ENCODE measurements at regions not wholly inside any gene's neighbourhood (a gene's known extent, or its start where the extent isn't known, plus 50 kb on each side); places are given as distances from the start of the nearest gene placed in this dataset.
"Not testable (repeated sequence)": the region's sequence is repeated elsewhere in the genome, so short reads cannot be mapped to it uniquely, and the experiment has no call there.

- DNase-seq (ENCODE audit: low read depth in 2 of 3, low spot score in 1 of 3) = no peak
Measured at GRCh38 chr12:88725592-88726143, 145.4 kb upstream of the KITLG start.

GRCh38 chr12:88723219-88723618 lies 142.9 kb upstream of the KITLG start:
- no peak for DNase-seq (ENCODE audit: low read depth in 2 of 3, low spot score in 1 of 3)

DNA sequence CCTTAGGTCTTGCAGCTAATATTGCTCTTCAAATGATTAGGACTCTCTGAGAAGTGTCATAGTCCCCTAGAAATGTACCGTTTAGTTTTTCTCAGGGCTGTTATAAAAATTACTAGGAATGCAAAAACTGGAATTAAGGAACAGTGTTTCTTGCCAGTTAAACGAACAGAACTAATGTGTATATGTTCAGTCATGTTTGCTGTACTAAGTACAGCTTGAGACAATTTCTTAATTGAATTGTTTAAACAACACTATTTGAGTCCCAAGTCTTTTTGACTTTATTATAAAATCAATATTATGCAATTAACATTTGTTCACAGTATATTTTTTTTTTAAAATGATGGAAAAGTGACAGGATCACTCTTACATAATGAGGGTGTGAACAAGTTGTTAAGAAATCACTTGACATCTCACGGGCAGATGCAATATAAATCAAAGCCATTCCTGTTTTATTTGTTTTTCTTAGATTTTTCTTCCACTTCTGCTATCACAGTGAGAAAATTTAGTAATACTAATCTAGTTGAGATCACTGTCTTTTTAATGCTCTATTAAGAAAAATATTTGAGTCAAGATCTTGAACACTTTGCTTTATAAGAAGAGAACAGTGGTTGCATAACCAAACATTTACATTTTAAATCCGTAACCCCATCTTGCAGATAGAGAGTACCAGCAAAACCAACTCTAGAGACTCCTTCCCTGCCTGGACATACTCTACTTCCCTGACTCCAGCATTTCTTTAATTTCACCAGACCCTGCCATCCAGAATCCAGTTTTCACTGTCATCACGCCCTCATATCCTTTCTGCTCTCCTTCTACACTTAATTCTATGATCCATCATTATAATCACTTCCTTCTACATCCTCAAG lies 140.7 kb upstream of the KITLG start:
- no peak for DNase-seq (ENCODE audit: low read depth in 2 of 3, low spot score in 1 of 3)

- DNase-seq (ENCODE audit: low read depth in 2 of 3, low spot score in 1 of 3) = no peak
Measured at GRCh38 chr12:88720231-88720630, 140.0 kb upstream of the KITLG start.

DNA sequence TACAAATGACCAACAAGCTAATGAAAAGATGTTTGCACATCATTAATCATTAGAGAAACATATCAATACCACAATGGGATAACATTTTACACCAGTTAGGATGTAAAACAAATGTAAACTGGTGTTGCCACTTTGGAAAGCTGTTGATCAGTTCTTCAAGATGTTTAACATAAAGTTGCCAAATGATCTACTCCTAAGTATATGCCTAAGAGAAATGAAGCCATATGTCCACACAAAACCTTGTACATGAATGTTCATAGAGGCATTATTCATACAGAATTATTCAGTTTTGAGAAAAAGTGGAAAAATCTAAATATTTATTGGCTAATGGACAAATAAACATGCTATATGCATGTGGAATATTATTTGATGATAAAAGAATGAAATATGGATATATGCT lies 136.9 kb upstream of the KITLG start:
- DNase-seq (ENCODE audit: low read depth in 2 of 3, low spot score in 1 of 3) = no peak

DNA sequence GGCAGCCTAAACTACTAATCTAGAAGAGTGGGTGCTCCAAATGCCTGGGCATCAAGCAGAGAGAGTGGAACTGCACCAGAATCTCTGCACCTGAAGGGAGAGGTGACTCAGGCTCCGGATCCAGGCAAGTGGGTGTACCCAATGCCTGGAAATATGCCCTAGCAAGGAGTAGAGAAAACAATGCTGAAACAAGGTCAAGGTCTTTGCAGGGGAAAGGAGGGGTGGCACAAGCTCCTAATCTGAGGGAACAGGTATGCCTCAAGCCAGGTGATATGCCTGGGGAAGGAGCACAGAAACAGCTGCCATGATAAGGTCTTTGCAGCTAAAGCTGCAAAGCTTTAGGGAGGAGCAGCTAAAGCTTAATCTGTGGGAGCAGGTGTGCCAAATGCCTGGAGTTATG lies 136.0 kb upstream of the KITLG start:
- DNase-seq (ENCODE audit: low read depth in 2 of 3, low spot score in 1 of 3) = no peak

DNA sequence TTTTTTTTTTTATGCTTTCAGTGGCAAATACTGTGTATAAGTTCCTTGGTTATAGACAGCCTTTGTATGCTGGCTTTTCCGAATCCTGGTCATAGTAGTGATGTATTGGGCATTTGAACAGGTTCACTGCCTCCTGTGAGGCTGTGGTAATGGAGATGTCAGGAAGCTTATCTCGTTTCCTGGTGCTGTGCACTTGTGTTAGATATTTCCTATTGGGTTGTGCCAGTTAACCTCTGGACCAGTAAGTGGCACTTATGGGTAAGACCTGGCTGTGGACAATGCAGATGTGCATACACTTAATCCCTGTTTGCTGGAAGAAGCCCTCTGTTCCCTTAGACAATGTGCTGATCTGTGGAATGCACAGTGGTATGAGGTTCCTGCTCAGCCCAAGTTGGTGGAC lies 135.4 kb upstream of the KITLG start:
- no peak for DNase-seq (ENCODE audit: low read depth in 2 of 3, low spot score in 1 of 3)

- DNase-seq (ENCODE audit: low read depth in 2 of 3, low spot score in 1 of 3) = not testable (repeated sequence)
Measured at GRCh38 chr12:88714263-88714882, 134.1 kb upstream of the KITLG start.

- no peak for DNase-seq (ENCODE audit: low read depth in 2 of 3, low spot score in 1 of 3)
Measured at GRCh38 chr12:88707800-88708199, 127.5 kb upstream of the KITLG start.

DNA sequence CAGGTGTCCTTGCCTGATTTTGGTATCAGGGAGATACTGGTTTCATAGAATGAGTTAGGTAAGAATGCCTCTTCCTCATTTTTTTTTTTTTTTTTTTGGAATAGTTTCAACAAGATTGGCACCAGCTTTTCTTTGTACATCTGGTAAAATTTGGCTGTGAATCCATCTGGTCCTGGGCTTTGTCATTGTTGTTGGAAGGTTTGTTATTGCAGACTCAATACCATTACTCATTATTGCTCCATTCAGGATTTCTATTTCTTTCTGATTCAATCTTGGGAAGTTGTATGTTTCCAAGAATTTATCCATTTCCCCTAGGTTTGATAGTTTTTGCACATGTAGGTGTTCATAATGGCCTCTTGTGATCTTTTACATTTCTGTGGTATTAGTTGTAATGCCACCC lies 126.0 kb upstream of the KITLG start:
- no peak for DNase-seq (ENCODE audit: low read depth in 2 of 3, low spot score in 1 of 3)

DNA sequence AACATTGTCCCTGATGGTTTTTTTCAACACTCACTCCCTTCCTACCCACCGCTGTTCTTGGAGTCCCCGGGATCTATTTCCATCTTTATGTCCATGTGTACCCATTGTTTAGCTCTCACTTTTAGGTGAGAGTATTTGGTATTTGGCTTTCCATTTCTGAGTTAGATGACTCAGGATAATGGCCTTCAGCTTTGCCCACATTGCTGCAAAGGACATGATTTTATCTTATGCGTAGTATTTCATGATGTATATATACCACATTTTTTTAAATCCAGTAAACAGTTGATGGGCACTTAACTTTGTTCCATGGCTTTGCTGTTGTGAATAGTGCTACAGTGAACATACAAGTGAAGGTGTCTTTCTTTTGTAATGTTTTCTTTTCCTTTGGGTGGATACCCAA lies 123.5 kb upstream of the KITLG start:
- no peak for DNase-seq (ENCODE audit: low read depth in 2 of 3, low spot score in 1 of 3)

- DNase-seq (ENCODE audit: low read depth in 2 of 3, low spot score in 1 of 3) = no peak
Measured at GRCh38 chr12:88698471-88698870, 118.2 kb upstream of the KITLG start.

DNA sequence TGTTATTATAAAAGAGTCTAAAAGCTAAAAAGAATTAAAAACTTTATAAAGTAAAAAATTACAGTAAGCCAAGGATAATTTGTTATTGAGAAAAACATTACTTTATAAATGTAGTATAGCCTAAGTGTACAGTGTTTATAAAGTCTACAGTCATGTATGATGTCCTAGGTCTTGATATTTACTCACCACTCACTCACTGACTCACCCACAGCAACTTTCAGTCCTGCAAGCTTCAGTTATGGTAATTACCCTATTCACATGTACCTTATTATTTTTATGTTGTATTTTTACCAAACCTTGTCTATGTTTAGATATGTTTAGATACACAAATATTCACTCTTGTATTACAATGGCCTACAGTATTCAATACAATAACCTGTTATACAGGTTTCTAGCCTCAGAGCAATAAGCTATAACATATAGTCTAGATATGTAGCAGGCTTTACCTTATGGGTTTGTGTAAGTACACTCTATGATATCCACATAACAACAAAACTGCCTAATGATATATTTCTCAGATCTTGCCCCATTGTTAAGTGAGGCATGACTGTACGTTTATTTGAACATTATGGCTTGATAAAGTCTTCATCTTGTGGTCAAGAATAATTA lies 113.7 kb upstream of the KITLG start:
- DNase-seq (ENCODE audit: low read depth in 2 of 3, low spot score in 1 of 3) = no peak

- no peak for DNase-seq (ENCODE audit: low read depth in 2 of 3, low spot score in 1 of 3)
Measured at GRCh38 chr12:88691811-88692210, 111.5 kb upstream of the KITLG start.

- no peak for DNase-seq (ENCODE audit: low read depth in 2 of 3, low spot score in 1 of 3)
Measured at GRCh38 chr12:88684610-88685009, 104.3 kb upstream of the KITLG start.

DNA sequence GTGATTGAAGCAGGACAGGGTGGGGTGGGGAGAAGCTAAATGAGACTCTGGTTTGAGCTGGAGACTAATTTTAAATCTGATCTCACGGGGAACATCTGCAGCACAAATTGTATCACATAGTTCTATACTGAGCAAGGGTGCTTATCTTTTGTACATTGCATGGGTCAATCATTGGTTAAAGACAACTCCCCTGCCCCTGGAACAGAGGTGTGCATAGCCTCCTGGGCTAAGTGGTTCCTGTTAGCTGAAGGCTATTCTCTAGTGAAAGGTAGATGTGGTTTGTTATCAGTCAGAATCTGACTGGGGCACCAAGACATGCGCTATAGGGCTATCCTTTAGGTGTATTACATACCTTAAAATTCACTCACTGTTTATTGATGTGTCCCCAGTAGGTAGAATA lies 103.9 kb upstream of the KITLG start:
- DNase-seq (ENCODE audit: low read depth in 2 of 3, low spot score in 1 of 3) = no peak

DNA sequence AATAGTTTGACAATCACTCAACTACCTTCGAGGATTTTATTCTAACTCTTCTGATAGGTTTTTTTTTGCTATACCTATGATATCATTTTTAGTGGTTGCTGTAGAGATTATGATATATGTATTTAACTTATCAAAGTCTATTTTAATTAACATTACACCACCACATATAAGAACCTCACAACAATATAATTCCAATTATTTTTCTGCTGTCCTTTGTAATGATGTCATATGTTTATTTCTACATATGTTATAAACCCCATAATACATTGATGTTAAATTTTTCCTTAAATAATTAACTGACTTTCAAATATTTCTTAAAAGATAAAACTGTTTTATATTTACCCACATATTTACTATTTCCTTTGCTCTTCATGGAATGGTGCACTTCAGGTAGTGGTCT lies 103.4 kb upstream of the KITLG start:
- no peak for DNase-seq (ENCODE audit: low read depth in 2 of 3, low spot score in 1 of 3)

- no peak for DNase-seq (ENCODE audit: low read depth in 2 of 3, low spot score in 1 of 3)
Measured at GRCh38 chr12:88681271-88681670, 101.0 kb upstream of the KITLG start.

GRCh38 chr12:88677464-88677863 lies 97.2 kb upstream of the KITLG start:
- DNase-seq (ENCODE audit: low read depth in 2 of 3, low spot score in 1 of 3) = no peak

DNA sequence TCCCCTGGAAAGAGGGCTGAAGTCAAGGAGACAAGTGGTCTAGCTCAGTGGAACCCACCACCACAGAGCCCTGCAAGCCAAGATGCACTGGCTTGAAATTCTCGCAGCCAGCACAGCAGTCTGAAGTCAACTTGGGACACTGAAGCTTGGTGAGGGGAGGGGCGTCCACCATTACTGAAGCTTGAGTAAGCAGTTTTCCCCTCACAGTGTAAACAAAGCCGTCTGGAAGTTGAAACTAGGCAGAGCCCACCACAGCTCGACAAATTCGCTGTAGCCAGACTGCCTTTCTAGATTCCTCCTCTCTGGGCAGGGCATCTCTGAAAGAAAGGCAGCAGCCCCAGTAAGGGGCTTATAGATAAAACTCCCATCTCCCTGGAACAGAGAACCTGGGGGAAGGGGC lies 87.3 kb upstream of the KITLG start:
- DNase-seq (ENCODE audit: low read depth in 2 of 3, low spot score in 1 of 3) = not testable (repeated sequence)

DNA sequence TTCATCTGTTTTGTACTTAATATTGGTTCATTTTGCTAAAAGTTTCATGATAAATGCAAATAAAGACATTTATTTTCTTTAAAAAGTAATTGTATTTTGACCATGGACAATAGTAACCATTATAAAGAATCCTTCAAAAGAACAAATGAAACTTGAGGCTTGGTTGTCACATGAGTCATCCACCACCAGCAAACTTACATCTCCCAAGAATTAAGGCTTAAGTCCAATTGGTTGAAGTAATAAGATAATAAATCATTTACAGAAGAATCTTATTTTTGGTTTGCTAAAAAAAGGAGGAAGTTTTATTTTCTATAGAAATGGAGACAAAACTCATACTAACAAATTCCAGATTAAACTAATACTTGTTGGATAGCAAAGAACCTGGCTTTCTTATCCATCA lies 84.8 kb upstream of the KITLG start:
- no peak for DNase-seq (ENCODE audit: low read depth in 2 of 3, low spot score in 1 of 3)

GRCh38 chr12:88662961-88663360 lies 82.7 kb upstream of the KITLG start:
- DNase-seq (ENCODE audit: low read depth in 2 of 3, low spot score in 1 of 3) = no peak
